Adrenal gland (tissue), 5 donors: ENCODE measurements at regions not wholly inside any gene's neighbourhood (a gene's known extent, or its start where the extent isn't known, plus 50 kb on each side); places are given as distances from the start of the nearest gene placed in this dataset.

Experiments used
- POLR2A ChIP-seq, 2 donors: fragments of 450-650 bp; IDR thresholded peaks; one replicate each; pipeline ENCODE4 v1.6.1; 2017; ENCODE audit warnings: antibody characterized with exemption in 2 of 2, mild to moderate bottlenecking in 2 of 2, moderate library complexity in 1 of 2
- TF ChIP-seq, protein P1 (sequence below), 6 experiments: fragments of 450-650 bp in 4 of 6; fragments of 200-600 bp in 2 of 6; sonication (generic) in 1 of 6; IDR thresholded peaks; 1 replicate in 5 of 6; 2 replicates in 1 of 6; pipeline versions ENCODE4 v1.5.1 to v1.8.0; 2016 to 2021; ENCODE audit warnings: antibody characterized with exemption in 6 of 6, mild to moderate bottlenecking in 2 of 6, moderate library complexity in 1 of 6
- donor health status: DM: no; HTN: no; CAD: no.

- TF ChIP-seq, protein P1, sequence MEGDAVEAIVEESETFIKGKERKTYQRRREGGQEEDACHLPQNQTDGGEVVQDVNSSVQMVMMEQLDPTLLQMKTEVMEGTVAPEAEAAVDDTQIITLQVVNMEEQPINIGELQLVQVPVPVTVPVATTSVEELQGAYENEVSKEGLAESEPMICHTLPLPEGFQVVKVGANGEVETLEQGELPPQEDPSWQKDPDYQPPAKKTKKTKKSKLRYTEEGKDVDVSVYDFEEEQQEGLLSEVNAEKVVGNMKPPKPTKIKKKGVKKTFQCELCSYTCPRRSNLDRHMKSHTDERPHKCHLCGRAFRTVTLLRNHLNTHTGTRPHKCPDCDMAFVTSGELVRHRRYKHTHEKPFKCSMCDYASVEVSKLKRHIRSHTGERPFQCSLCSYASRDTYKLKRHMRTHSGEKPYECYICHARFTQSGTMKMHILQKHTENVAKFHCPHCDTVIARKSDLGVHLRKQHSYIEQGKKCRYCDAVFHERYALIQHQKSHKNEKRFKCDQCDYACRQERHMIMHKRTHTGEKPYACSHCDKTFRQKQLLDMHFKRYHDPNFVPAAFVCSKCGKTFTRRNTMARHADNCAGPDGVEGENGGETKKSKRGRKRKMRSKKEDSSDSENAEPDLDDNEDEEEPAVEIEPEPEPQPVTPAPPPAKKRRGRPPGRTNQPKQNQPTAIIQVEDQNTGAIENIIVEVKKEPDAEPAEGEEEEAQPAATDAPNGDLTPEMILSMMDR (IDR thresholded peaks at IDR 0.05): no peak
- no peak for TF ChIP-seq POLR2A (IDR thresholded peaks at IDR 0.05)
Observed at GRCh38 chr7:68444956-68445355, 1153.3 kb upstream of the AUTS2 start.
